PC-3 (cell line): ENCODE measurements at regions not wholly inside any gene's neighbourhood (a gene's known extent, or its start where the extent isn't known, plus 50 kb on each side); places are given as distances from the start of the nearest gene placed in this dataset.

Experiments used
- CTCF ChIP-seq: fragments of 300-600 bp; sonication (generic); conservative IDR thresholded peaks from 2 replicates; pipeline ENCODE4 v1.5.1; 2017; ENCODE audit warnings: antibody characterized with exemption, low read depth, mild to moderate bottlenecking, low read length
- EZH2 ChIP-seq: fragments of 300-600 bp; sonication (generic); IDR thresholded peaks from one replicate; pipeline ENCODE4 v1.6.1; 2017; ENCODE audit warnings: antibody characterized with exemption, mild to moderate bottlenecking, low read length; ENCODE audit not compliant: unreplicated experiment
- EZH2phosphoT487 ChIP-seq: fragments of 300-600 bp; sonication (generic); IDR thresholded peaks from 2 replicates; pipeline ENCODE4 v1.6.1; 2018; ENCODE audit warnings: mild to moderate bottlenecking, antibody characterized with exemption, low read length, borderline replicate concordance

DNA sequence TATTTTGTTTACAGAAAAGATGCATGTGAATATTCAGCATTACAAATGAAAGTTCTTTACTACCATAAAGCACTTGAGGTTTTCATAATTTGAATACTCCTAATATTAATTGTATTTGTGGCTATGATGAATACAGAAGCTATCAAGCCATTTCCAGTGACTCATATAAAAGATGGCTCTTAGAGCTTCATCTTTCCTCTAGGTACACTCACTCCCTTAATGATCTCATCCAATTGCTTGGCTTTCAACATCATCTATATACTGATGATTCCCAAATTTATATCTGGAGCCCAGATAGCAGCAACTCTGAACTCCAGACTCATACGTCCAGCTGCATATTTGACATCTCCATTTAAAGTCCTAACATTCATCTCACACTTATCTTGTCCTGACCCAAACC lies 183.4 kb upstream of the FAM241A start:
- TF ChIP-seq CTCF (no peak), EZH2 (no peak), EZH2phosphoT487 (no peak)
